Mesodermal cell (in vitro differentiated cells): ENCODE measurements at regions not wholly inside any gene's neighbourhood (a gene's known extent, or its start where the extent isn't known, plus 50 kb on each side); places are given as distances from the start of the nearest gene placed in this dataset.
"Not testable (repeated sequence)": the region's sequence is repeated elsewhere in the genome, so short reads cannot be mapped to it uniquely, and the experiment has no call there.

Experiments used
- H3K27ac ChIP-seq: 2 replicates; pipeline ENCODE4 v1.7.0; 2013; ENCODE audit warnings: mild to moderate bottlenecking, low read depth, low read length, moderate library complexity; ENCODE audit not compliant: severe bottlenecking
- H3K36me3 ChIP-seq: 2 replicates; pipeline ENCODE4 v1.7.1; 2013; ENCODE audit warnings: mild to moderate bottlenecking, low read length, moderate library complexity; ENCODE audit not compliant: control insufficient read depth, insufficient read depth
- H3K4me1 ChIP-seq: one replicate; pipeline ENCODE4 v1.7.1; 2013; ENCODE audit warnings: mild to moderate bottlenecking, low read length; ENCODE audit not compliant: insufficient read depth, control insufficient read depth, poor library complexity, severe bottlenecking
- H3K4me3 ChIP-seq: 2 replicates; pipeline ENCODE4 v1.7.0; 2013; ENCODE audit warnings: low read length, control low read depth, mild to moderate bottlenecking; ENCODE audit not compliant: insufficient read depth, poor library complexity, severe bottlenecking; ENCODE audit errors: extremely low read depth
- H3K9me3 ChIP-seq: 2 replicates; pipeline ENCODE4 v1.7.1; 2013; ENCODE audit warnings: mild to moderate bottlenecking, low read length, moderate library complexity; ENCODE audit not compliant: control insufficient read depth
- WGBS, 2 experiments: methylation state at CpG; one replicate each; pipeline ENCODE4 v1.1.5; 2013; ENCODE audit warnings: missing lambda C conversion rate in 2 of 2; ENCODE audit not compliant: insufficient coverage in 2 of 2; 5-methylcytosine and 5-hydroxymethylcytosine counted together

DNA sequence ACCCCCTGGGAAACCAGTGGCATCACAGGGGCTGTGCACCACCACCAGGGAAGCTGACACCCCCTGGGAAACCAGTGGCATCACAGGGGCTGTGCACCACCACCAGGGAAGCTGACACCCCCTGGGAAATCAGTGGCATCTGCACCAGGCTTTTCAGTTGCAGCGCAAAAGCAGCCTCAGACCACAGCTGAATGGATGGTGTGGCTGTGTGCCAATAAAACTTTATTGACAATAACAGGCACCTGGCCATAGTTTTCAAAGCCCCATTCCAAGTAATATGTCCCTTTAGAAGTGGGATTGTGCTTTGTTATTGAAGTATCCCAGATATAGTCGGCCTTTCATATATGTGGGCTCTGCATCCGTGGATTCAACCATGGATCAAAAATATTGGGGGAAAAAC lies 146.3 kb upstream of the HDAC4 start:
- H3K36me3 ChIP-seq, H3K4me3 ChIP-seq, H3K4me1 ChIP-seq, H3K9me3 ChIP-seq, H3K27ac ChIP-seq: not testable (repeated sequence)
- 100% methylated on average over 1 of the region's 3 CpGs for WGBS, 2 experiments

DNA sequence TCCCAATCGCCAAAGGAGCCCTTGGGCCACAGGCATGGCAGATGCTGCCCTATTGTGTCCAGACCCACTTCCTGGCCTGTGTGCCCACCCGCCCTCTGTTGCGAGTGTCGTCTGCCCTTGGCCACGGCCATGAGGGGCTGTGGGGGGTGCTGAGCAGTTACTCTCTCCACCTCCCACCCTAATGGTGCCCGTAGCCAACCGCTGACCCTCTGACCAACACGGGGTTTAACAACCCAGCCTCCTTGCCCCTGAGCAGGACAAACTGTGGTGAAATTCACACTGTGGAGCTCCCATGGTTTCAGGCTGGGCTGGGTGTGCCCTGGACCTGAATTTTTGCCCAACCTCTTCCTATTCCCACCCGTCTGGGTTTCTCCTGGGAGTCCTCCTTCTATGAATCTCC lies 145.7 kb upstream of the HDAC4 start:
- Histone ChIP-seq H3K4me1 (no peaks in the 10 kb centered on the region), H3K27ac (no peak overlapping the region), H3K4me3 (no peak overlapping the region), H3K9me3 (no peaks in the 10 kb centered on the region), H3K36me3 (no peaks in the 10 kb centered on the region)
- 86 to 87% methylated on average over 5 of the region's 9 CpGs for WGBS, 2 experiments

DNA sequence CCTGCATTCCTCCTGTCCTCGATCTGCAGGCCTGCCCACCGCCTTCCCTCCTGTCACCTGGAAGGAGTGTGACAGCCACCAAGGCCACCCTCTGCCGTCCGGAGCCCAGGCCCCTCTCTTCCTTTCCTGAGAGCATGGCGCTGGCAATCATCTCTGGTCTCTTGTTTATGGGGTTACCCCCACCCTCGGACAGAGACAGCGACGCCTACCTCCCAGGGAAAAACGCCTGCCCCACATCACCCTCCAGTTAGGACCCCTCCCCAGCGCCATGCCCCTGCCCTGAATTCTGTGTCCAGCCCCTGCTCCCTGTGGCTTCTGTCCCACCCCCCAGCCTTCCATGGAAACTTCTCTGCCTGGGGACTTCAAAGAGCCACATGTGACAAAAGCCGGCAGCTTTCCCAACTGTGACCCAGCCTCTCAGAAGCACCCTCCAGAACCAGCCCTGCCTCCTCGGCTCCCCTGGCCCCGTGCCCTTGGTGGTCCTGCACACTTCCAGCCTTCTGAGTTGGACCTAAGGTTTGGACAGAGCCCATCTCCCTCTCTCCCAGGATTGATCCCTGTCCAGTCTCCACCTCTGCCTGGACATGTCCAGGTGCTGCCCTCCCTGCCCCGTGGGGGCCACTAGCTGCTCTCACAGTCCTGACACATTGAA lies 145.0 kb upstream of the HDAC4 start:
- H3K9me3 ChIP-seq: no peaks in the 10 kb centered on the region
- no peak overlapping the region for H3K27ac ChIP-seq
- no peak overlapping the region for H3K4me3 ChIP-seq
- no peaks in the 10 kb centered on the region for H3K4me1 ChIP-seq
- WGBS, 2 experiments: 83 to 87% methylated on average over 4 to 12 of the region's 14 CpGs
- no peaks in the 10 kb centered on the region for H3K36me3 ChIP-seq

DNA sequence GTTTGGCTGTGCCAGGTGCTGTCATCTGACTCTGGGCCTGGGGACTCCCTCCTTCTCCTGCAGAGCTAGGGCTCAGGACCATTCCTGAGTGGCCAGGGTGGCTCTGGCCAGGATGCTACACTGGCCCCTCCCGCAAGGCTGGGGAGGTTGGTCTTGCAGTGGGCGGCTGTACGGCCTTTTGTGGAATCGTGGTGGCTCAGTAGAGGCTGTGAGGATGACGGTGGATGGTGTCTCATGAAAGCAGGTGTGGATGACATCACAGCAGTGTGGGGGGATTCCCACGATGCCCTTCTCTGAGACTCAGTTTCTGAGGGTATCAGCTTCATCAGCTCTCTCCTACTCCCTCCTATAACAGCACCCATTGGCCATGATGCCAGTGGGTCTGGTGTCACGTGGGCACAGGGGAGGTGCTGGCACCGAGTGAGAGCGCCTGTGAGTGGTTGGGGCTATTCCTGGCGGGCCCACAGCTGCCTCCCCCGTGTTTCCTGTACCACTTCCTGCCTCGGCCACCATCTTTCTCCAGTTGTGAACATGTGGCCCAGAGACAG lies 144.2 kb upstream of the HDAC4 start:
- Histone ChIP-seq H3K4me3 (no peak overlapping the region), H3K4me1 (no peaks in the 10 kb centered on the region), H3K27ac (no peak overlapping the region), H3K36me3 (no peaks in the 10 kb centered on the region), H3K9me3 (no peaks in the 10 kb centered on the region)
- 93 to 100% methylated on average over 2 to 11 of the region's 12 CpGs for WGBS, 2 experiments

DNA sequence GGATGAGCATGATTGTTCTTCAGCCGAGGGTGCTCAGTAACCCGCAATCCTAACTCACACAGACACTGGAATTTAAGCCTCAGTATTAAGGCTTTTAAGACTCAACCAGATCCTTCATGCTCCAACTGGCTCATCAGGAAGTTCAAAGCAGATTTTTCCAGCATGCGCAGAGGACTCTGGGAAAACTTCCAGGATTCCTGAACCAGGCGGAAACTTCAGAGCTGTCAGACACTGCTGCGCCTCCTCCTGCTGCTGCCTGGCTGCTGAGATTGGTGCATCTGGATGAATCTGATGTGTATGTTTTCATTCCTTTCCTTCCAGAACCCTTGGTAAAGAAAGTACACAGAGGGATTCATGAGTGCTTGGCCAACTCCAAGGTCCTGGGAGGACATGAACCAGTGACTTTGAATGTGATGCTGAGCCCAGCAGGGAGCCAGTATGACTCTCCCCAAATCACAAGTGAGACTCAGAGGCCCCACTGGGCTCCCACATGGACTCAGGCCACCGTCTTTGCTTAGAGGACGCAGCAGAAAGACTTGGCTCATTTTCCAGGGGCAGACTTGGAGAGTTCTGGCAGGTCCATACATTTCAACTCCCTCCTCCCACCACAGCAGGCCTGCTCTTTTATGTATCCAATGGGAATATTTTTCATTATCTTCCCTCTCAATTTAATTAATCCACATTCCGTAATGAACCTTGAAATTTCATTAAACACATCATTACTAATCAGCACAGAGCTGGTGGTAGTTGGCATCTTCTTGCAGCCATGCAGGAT lies 143.5 kb upstream of the HDAC4 start:
- Histone ChIP-seq H3K4me3 (no peak overlapping the region), H3K27ac (no peak overlapping the region), H3K4me1 (no peaks in the 10 kb centered on the region), H3K9me3 (no peaks in the 10 kb centered on the region), H3K36me3 (no peaks in the 10 kb centered on the region)
- WGBS, 2 experiments: 88 to 97% methylated on average over 5 to 6 of the region's 8 CpGs

DNA sequence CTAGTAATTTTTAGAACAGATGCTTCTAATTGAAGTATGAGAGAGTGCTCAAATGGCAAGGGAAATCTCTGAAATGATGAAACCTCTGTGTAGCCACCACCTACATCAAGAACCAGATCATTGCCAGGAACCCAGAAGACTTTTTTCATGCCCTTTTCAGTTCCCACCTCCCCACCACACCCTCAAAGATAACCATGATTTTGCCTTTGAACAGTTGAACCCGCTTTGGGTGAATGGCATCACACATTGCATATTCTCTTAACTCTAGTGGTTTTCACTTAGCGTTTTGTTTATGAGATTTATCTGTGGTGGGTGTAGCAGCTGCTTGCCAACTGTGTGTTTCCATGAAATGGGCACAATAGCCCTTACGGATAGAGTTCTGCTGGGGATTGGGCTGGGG lies 142.9 kb upstream of the HDAC4 start:
- 84 to 93% methylated on average over 2 of the region's 3 CpGs for WGBS, 2 experiments
- no peaks in the 10 kb centered on the region for H3K4me1 ChIP-seq
- no peak overlapping the region for H3K27ac ChIP-seq
- no peaks in the 10 kb centered on the region for H3K36me3 ChIP-seq
- no peak overlapping the region for H3K4me3 ChIP-seq
- no peaks in the 10 kb centered on the region for H3K9me3 ChIP-seq

DNA sequence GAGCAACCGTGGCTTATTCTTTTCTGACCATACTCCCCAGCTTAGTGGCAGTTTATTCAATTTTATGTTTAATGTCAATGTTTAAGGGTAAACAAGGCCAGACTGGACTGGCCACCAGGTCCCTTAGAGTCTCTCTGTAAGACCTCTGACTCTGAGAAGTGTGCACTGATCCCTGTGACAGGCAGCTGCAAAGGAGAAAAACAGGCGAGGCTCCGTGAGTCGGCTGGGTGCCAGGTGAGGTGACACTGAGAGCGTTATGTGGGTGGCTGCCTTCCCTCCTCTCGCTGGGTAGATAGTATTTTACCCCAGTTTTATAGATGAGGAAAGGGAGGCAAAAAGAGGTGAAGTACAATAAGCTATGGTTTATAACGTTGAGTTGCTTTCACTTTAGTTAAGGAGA lies 139.4 kb upstream of the HDAC4 start:
- H3K9me3 ChIP-seq: no peaks in the 10 kb centered on the region
- 90 to 91% methylated on average over 6 of the region's 7 CpGs for WGBS, 2 experiments
- H3K4me1 ChIP-seq: no peaks in the 10 kb centered on the region
- H3K36me3 ChIP-seq: no peaks in the 10 kb centered on the region
- H3K27ac ChIP-seq: no peak overlapping the region
- no peak overlapping the region for H3K4me3 ChIP-seq

DNA sequence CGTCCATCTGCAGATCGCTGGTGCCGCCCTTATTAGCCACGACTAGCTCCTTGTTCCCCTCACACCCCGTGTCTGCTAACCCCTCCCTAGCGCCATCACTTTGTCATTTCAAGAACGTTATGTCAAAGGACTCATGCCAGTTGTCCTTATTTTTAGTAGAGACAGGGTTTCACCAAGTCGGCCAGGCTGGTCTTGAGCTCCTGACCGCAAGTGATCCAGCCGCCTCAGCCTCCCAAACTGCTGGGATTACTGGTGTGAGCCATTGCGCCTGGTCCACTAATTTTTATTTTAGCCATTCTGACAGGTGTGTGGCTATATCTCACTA lies 138.9 kb upstream of the HDAC4 start:
- no peak overlapping the region for H3K4me3 ChIP-seq
- H3K4me1 ChIP-seq: no peaks in the 10 kb centered on the region
- H3K9me3 ChIP-seq: no peaks in the 10 kb centered on the region
- no peaks in the 10 kb centered on the region for H3K36me3 ChIP-seq
- 92 to 97% methylated on average over 8 to 10 of the region's 11 CpGs for WGBS, 2 experiments
- no peak overlapping the region for H3K27ac ChIP-seq

DNA sequence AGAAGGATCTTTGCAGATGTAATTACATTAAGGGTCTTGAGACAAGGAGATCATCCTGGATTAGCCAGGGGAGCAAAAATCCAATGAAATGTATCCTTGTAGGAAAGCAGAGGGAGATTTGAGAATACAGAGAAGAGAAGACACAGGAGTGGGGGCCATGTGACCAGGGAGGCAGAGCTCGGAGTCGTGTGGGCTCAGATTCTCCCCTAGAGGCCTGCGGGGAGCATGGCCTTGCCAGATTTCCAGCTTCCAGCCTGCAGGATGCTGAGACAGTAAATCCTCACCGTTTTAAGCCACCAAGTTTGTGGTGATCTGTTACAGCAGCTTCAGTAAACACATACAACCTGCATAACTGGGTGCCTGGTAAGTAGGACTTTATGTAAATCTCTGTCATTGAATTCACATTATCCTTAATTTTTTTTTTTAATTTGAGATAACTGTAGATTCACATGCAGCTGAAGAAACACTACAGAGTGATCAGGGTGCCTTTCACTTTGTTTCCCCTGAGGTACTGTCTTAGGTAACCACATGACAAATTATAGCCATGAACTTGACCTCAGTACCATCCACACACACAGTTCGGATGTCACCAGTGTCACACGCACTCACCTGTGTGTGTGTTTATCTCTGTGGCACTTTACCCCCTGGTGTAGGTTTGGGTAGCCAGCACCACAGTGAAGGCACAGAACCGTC lies 138.4 kb upstream of the HDAC4 start:
- no peak overlapping the region for H3K4me3 ChIP-seq
- H3K9me3 ChIP-seq: no peaks in the 10 kb centered on the region
- 55 to 72% methylated on average over 5 to 6 of the region's 7 CpGs for WGBS, 2 experiments
- no peaks in the 10 kb centered on the region for H3K4me1 ChIP-seq
- no peak overlapping the region for H3K27ac ChIP-seq
- no peaks in the 10 kb centered on the region for H3K36me3 ChIP-seq

DNA sequence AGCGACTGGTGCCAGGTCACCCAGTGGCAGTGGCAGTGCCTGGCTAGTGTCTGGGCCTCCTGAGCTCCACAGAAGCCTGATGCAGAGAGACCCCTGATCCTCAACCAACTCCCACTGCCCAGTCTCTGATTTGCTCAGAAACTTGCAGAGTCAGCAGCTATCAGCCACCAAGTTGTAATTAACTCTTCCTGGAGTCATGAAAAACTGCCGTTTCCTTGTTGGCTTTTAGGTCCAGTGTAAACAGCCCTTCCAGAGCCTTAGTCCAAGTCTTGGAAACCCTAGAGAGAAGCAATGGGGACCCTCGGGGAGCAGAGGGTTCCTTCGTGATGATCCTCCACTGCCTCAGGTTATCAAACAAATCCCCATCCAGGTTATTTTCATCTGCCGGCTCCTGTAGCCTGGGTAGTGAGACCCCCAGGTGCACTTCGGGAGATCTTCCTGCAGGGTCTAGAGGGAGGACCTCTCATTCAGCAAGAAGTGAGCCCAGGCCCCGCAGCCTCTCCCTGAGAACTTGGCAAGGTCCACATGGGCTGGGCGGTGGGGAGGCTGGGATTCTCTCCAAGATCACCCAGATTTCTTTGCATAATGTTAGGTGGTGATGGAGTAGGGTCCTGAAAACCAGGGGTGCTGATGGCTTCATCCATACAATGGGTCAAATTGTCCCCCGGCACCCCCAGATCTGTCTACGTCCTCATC lies 137.7 kb upstream of the HDAC4 start:
- WGBS, 2 experiments: 90 to 94% methylated on average over 5 to 8 of the region's 10 CpGs
- Histone ChIP-seq H3K27ac (no peak overlapping the region), H3K4me1 (no peaks in the 10 kb centered on the region), H3K36me3 (no peaks in the 10 kb centered on the region), H3K4me3 (no peak overlapping the region), H3K9me3 (no peaks in the 10 kb centered on the region)
